Activated CD4-positive, CD25-positive, alpha-beta regulatory T cell (primary cell): ENCODE measurements at regions not wholly inside any gene's neighbourhood (a gene's known extent, or its start where the extent isn't known, plus 50 kb on each side); places are given as distances from the start of the nearest gene placed in this dataset.

ENCODE experiments used
- DNase-seq, 4 experiments: peaks; one replicate each; lab custom pipeline; 2025; lab: John Stamatoyannopoulos, UW

- DNase-seq, result no peak
Observed at GRCh38 chr16:85162478-85163277, 50.4 kb upstream of the CIBAR2 start.

GRCh38 chr16:85163278-85164112 is 51.2 kb upstream of the CIBAR2 start:
- DNase-seq, result no peak

GRCh38 chr16:85164431-85164830 is 52.2 kb upstream of the CIBAR2 start:
- no peak for DNase-seq

GRCh38 chr16:85164838-85165516 is 52.7 kb upstream of the CIBAR2 start:
- no peak for DNase-seq

- no peak for DNase-seq
Observed at GRCh38 chr16:85165781-85166180, 53.5 kb upstream of the CIBAR2 start.

- DNase-seq, result no peak
Observed at GRCh38 chr16:85166281-85166680, 54.0 kb upstream of the CIBAR2 start.

GRCh38 chr16:85166699-85167588 is 54.7 kb upstream of the CIBAR2 start:
- DNase-seq, result no peak

- no peak for DNase-seq
Observed at GRCh38 chr16:85167589-85168537, 55.6 kb upstream of the CIBAR2 start.

- no peak for DNase-seq
Observed at GRCh38 chr16:85168732-85169256, 56.5 kb upstream of the CIBAR2 start.

GRCh38 chr16:85169333-85170065 is 57.2 kb upstream of the CIBAR2 start:
- DNase-seq, result no peak

GRCh38 chr16:85170066-85170491 is 57.8 kb upstream of the CIBAR2 start:
- DNase-seq, result no peak

- no peak for DNase-seq
Observed at GRCh38 chr16:85170590-85171003, 58.3 kb upstream of the CIBAR2 start.

- DNase-seq, result no peak
Observed at GRCh38 chr16:85171004-85171758, 58.9 kb upstream of the CIBAR2 start.

GRCh38 chr16:85171759-85172454 is 59.6 kb upstream of the CIBAR2 start:
- DNase-seq, result no peak

GRCh38 chr16:85172455-85173145 is 60.3 kb upstream of the CIBAR2 start:
- no peak for DNase-seq

GRCh38 chr16:85173146-85173980 is 61.1 kb upstream of the CIBAR2 start:
- DNase-seq, result no peak
